ENCODE measurements at regions not wholly inside any gene's neighbourhood (a gene's known extent, or its start where the extent isn't known, plus 50 kb on each side); places are given as distances from the start of the nearest gene placed in this dataset.
"Not testable (repeated sequence)": the region's sequence is repeated elsewhere in the genome, so short reads cannot be mapped to it uniquely, and the experiment has no call there.

- H3K4me3 ChIP-seq (ENCODE audit: low read depth, low read length) = no peak overlapping the region
- no peaks in the 10 kb centered on the region for H3K27me3 ChIP-seq (ENCODE audit: control insufficient read depth, insufficient read depth, low read length)
- H3K9me3 ChIP-seq (ENCODE audit: control insufficient read depth, insufficient read depth, low read length) = no peaks in the 10 kb centered on the region
- no peak overlapping the region for H3K27ac ChIP-seq (ENCODE audit: low read depth, low read length)
- CTCF ChIA-PET = no interaction called here
- POLR2A ChIA-PET = no interaction called here
- no peak for DNase-seq (ENCODE audit: low read depth, low spot score)
- no peak for TF ChIP-seq CTCF (IDR thresholded peaks at IDR 0.05; ENCODE audit: low read depth, low read length)
Observed at GRCh38 chr14:38608244-38608643, 352.4 kb upstream of the CLEC14A start.

GRCh38 chr14:38605193-38606114, 349.6 kb upstream of the CLEC14A start:
- ChIA-PET CTCF (interaction anchor here (0.7 to 1.5 kb wide), 4 partner anchors 262 to 702 kb away, joined by 3 to 4 read pairs (median 3); no protein-coding TSS in a partner anchor), POLR2A (no interaction called here)
- DNase-seq (ENCODE audit: low read depth, low spot score) = no peak
- H3K4me3 ChIP-seq (ENCODE audit: low read depth, low read length) = no peak overlapping the region
- H3K27me3 ChIP-seq (ENCODE audit: control insufficient read depth, insufficient read depth, low read length) = no peaks in the 10 kb centered on the region
- no peaks in the 10 kb centered on the region for H3K9me3 ChIP-seq (ENCODE audit: control insufficient read depth, insufficient read depth, low read length)
- H3K27ac ChIP-seq (ENCODE audit: low read depth, low read length) = no peak overlapping the region
- 0 out of 2 replicates have a peak, but pooled peaks have one; percentile 1 for TF ChIP-seq CTCF (IDR thresholded peaks at IDR 0.05; ENCODE audit: low read depth, low read length)

- H3K27ac ChIP-seq (ENCODE audit: low read depth, low read length); POLR2A ChIA-PET; H3K4me3 ChIP-seq (ENCODE audit: low read depth, low read length); H3K27me3 ChIP-seq (ENCODE audit: control insufficient read depth, insufficient read depth, low read length); H3K9me3 ChIP-seq (ENCODE audit: control insufficient read depth, insufficient read depth, low read length): not testable (repeated sequence)
- DNase-seq (ENCODE audit: low read depth, low spot score) = peak; percentile 26
- CTCF ChIA-PET = interaction anchor here (0.6 to 2.4 kb wide), 12 partner anchors 14 to 711 kb away, joined by 3 to 22 read pairs (median 4); partner anchors contain the start of gene SSTR1
- peak; percentile 62 for TF ChIP-seq CTCF (IDR thresholded peaks at IDR 0.05; ENCODE audit: low read depth, low read length)
Observed at GRCh38 chr14:38600572-38600971, 344.7 kb upstream of the CLEC14A start.

- H3K4me3 ChIP-seq (ENCODE audit: low read depth, low read length) = no peak overlapping the region
- H3K9me3 ChIP-seq (ENCODE audit: control insufficient read depth, insufficient read depth, low read length) = no peaks in the 10 kb centered on the region
- ChIA-PET CTCF (interaction anchor here (0.6 kb wide), 1 partner anchor 396 kb away, joined by 3 read pairs; no protein-coding TSS in a partner anchor), POLR2A (no interaction called here)
- DNase-seq (ENCODE audit: low read depth, low spot score) = no peak
- no peak for TF ChIP-seq CTCF (IDR thresholded peaks at IDR 0.05; ENCODE audit: low read depth, low read length)
- H3K27ac ChIP-seq (ENCODE audit: low read depth, low read length) = no peak overlapping the region
- H3K27me3 ChIP-seq (ENCODE audit: control insufficient read depth, insufficient read depth, low read length) = no peaks in the 10 kb centered on the region
Observed at GRCh38 chr14:38593476-38593875, 337.6 kb upstream of the CLEC14A start.
